CD14-positive monocyte (primary cell): ENCODE measurements at regions not wholly inside any gene's neighbourhood (a gene's known extent, or its start where the extent isn't known, plus 50 kb on each side); places are given as distances from the start of the nearest gene placed in this dataset.

Experiments used
- DNase-seq, 3 donors: peaks; one replicate each; pipeline ENCODE4 v3.0.0-alpha.2; 2011 to 2022
- H2AFZ ChIP-seq: 2 replicates; pipeline ENCODE4 v1.6.0; 2012; ENCODE audit warnings: mild to moderate bottlenecking, low read depth, low read length, inconsistent platforms; ENCODE audit not compliant: insufficient read depth, poor library complexity, severe bottlenecking
- H3K27ac ChIP-seq, 2 donors: 1 replicate in 1 of 2; 2 replicates in 1 of 2; pipeline ENCODE4 v1.5.1; 2012 to 2013; ENCODE audit warnings: low read length in 2 of 2, control low read depth in 1 of 2, inconsistent platforms in 1 of 2, low read depth in 1 of 2, mild to moderate bottlenecking in 1 of 2
- H3K27me3 ChIP-seq, 2 donors: one replicate each; pipeline versions ENCODE4 v1.6.0 to v1.6.1; 2011 to 2013; ENCODE audit warnings: low read length in 2 of 2; ENCODE audit not compliant: control insufficient read depth in 2 of 2, insufficient read depth in 2 of 2
- H3K36me3 ChIP-seq, 2 donors: replicated peaks in 1 of 2; 1 replicate in 1 of 2; 2 replicates in 1 of 2; pipeline versions ENCODE4 v1.5.1 to v1.6.1; 2012 to 2013; ENCODE audit warnings: low read length in 2 of 2, control low read depth in 1 of 2, inconsistent platforms in 1 of 2, mild to moderate bottlenecking in 1 of 2; ENCODE audit not compliant: insufficient read depth in 2 of 2, control insufficient read depth in 1 of 2
- H3K4me1 ChIP-seq, 2 donors: 1 replicate in 1 of 2; 2 replicates in 1 of 2; pipeline versions ENCODE4 v1.5.1 to v1.6.1; 2012 to 2013; ENCODE audit warnings: low read length in 2 of 2, control low read depth in 1 of 2, inconsistent platforms in 1 of 2, mild to moderate bottlenecking in 1 of 2, moderate library complexity in 1 of 2; ENCODE audit not compliant: insufficient read depth in 2 of 2, control insufficient read depth in 1 of 2
- H3K4me2 ChIP-seq: replicated peaks from 2 replicates; pipeline ENCODE3; 2012; ENCODE audit warnings: low read length, moderate library complexity, mild to moderate bottlenecking; ENCODE audit not compliant: poor library complexity, severe bottlenecking; ENCODE audit errors: extremely low read depth
- H3K4me3 ChIP-seq, 3 experiments: fragments of 200-600 bp in 1 of 3; sonication (generic) in 1 of 3; replicated peaks in 1 of 3; 1 replicate in 2 of 3; 2 replicates in 1 of 3; pipeline ENCODE4 v1.5.1; 2011 to 2013; ENCODE audit warnings: low read length in 3 of 3, mild to moderate bottlenecking in 3 of 3, control low read depth in 2 of 3, low read depth in 2 of 3, inconsistent platforms in 1 of 3, moderate library complexity in 1 of 3
- H3K79me2 ChIP-seq: 2 replicates; pipeline ENCODE4 v1.6.0; 2012; ENCODE audit warnings: mild to moderate bottlenecking, control low read depth, inconsistent platforms, low read length, moderate library complexity; ENCODE audit not compliant: insufficient read depth
- H3K9ac ChIP-seq: 2 replicates; pipeline ENCODE4 v1.6.0; 2017; ENCODE audit warnings: low read length, mild to moderate bottlenecking; ENCODE audit not compliant: insufficient read depth, poor library complexity, severe bottlenecking
- H3K9me3 ChIP-seq, 2 donors: replicated peaks in 1 of 2; 1 replicate in 1 of 2; 2 replicates in 1 of 2; pipeline versions ENCODE4 v1.5.1 to v1.6.1; 2012 to 2013; ENCODE audit warnings: low read length in 2 of 2, control low read depth in 1 of 2; ENCODE audit not compliant: control insufficient read depth in 1 of 2, insufficient read depth in 1 of 2
- H4K20me1 ChIP-seq: 2 replicates; pipeline ENCODE4 v1.6.0; 2012; ENCODE audit warnings: mild to moderate bottlenecking, low read length, control low read depth, moderate library complexity; ENCODE audit not compliant: insufficient read depth
- H3K27ac Mint-ChIP-seq, 7 donors: one replicate each; pipeline ENCODE4 v1.8.0; 2020; ENCODE audit warnings: mild to moderate bottlenecking in 7 of 7, mixed read lengths in 7 of 7, moderate library complexity in 6 of 7, inconsistent platforms in 2 of 7
- H3K27me3 Mint-ChIP-seq, 3 donors: one replicate each; pipeline ENCODE4 v1.8.0; 2021 to 2022; ENCODE audit warnings: low read depth in 3 of 3, mild to moderate bottlenecking in 3 of 3, mixed read lengths in 3 of 3, moderate library complexity in 3 of 3, inconsistent platforms in 1 of 3
- H3K36me3 Mint-ChIP-seq, 2 donors: one replicate each; pipeline ENCODE4 v1.8.0; 2020; ENCODE audit warnings: mixed read lengths in 2 of 2, inconsistent platforms in 1 of 2, mild to moderate bottlenecking in 1 of 2
- H3K4me1 Mint-ChIP-seq: one replicate; pipeline ENCODE4 v1.8.0; 2020; ENCODE audit warnings: mild to moderate bottlenecking, mixed read lengths
- H3K4me3 Mint-ChIP-seq, 2 donors: one replicate each; pipeline ENCODE4 v1.8.0; 2020; ENCODE audit warnings: mild to moderate bottlenecking in 2 of 2, mixed read lengths in 2 of 2, moderate library complexity in 1 of 2
- H3K9me3 Mint-ChIP-seq, 7 donors: one replicate each; pipeline ENCODE4 v1.8.0; 2020 to 2022; ENCODE audit warnings: mixed read lengths in 7 of 7, mild to moderate bottlenecking in 6 of 7, moderate library complexity in 6 of 7, inconsistent platforms in 2 of 7
- WGBS: methylation state at CpG from one replicate; pipeline ENCODE4 v1.1.5; 2013; ENCODE audit warnings: missing lambda C conversion rate; ENCODE audit not compliant: insufficient coverage; 5-methylcytosine and 5-hydroxymethylcytosine counted together
- intact Hi-C, 2 donors: fragments of 100-400 bp; cut with micrococcal nuclease; formaldehyde crosslinking; loops; one replicate each; pipeline versions ENCODE4 v1.15.0 to v1.15.1; 2023
- TF ChIP-seq, protein P1 (sequence below): fragments of 200-600 bp; IDR thresholded peaks from one replicate; pipeline ENCODE4 v1.8.0; 2022; ENCODE audit warnings: antibody characterized with exemption, mild to moderate bottlenecking

DNA sequence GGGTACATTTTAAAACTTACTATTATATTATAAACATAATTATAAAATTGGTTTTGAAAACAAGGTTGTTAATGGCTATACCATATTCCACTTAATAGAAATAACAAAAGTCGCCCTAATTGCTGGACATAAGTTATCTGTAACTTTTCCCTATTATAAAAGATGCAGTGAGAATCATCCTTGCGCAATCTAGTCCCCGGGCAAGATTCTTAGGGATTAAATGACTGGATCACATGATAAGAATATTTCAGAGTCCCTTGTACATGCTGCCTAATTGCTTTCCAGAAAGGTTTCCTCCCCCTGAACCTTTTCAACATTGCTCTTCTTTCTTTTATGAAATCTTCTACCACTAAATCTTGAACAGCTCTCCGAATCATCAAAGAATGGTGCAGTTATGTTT is 479.8 kb upstream of the MKI67 start:
- TF ChIP-seq, protein P1, sequence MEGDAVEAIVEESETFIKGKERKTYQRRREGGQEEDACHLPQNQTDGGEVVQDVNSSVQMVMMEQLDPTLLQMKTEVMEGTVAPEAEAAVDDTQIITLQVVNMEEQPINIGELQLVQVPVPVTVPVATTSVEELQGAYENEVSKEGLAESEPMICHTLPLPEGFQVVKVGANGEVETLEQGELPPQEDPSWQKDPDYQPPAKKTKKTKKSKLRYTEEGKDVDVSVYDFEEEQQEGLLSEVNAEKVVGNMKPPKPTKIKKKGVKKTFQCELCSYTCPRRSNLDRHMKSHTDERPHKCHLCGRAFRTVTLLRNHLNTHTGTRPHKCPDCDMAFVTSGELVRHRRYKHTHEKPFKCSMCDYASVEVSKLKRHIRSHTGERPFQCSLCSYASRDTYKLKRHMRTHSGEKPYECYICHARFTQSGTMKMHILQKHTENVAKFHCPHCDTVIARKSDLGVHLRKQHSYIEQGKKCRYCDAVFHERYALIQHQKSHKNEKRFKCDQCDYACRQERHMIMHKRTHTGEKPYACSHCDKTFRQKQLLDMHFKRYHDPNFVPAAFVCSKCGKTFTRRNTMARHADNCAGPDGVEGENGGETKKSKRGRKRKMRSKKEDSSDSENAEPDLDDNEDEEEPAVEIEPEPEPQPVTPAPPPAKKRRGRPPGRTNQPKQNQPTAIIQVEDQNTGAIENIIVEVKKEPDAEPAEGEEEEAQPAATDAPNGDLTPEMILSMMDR: no peak
- no CpG with 5 or more reads among the region's 4 CpGs for WGBS
- H3K27ac Mint-ChIP-seq: no peak overlapping the region

DNA sequence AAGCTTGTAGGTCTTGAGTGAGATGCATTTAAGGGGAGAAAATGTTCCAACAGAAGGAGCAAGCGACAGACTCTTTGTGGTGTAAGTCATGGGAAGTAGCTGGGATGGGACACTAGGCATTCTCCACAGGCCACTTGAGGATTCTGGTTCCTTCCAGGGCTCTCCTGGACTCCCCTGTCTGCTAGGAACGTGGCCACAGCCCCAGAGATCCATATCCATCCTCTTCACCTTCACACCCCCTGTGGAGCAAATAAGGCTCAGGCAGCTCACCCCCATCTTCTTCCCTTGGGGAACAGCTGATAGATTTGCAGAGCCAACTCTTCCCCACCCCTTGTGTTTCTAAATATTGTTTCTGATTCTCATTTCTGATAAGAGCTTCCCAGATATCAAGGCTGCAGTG is 482.6 kb upstream of the MKI67 start:
- Histone ChIP-seq H2AFZ (no peak overlapping the region), H3K4me2 (no peak overlapping the region), H3K4me3 (no peak overlapping the region), H3K4me1 (no peaks in the 10 kb centered on the region), H4K20me1 (no peaks in the 10 kb centered on the region), H3K27me3 (no peaks in the 10 kb centered on the region), H3K27ac (no peak overlapping the region), H3K9ac (no peak overlapping the region), H3K9me3 (no peaks in the 10 kb centered on the region), H3K79me2 (no peaks in the 10 kb centered on the region), H3K36me3 (no peaks in the 10 kb centered on the region)
- Mint-ChIP-seq H3K4me1 (no peaks in the 10 kb centered on the region), H3K9me3 (peaks cover 0 to 4% (median 0%) of the 10 kb centered on the region in 7 donors), H3K27ac (no peak overlapping the region), H3K27me3 (peaks cover 0 to 5% (median 3%) of the 10 kb centered on the region in 3 donors), H3K36me3 (no peaks in the 10 kb centered on the region), H3K4me3 (no peak overlapping the region)
- DNase-seq: no peak
- WGBS: 58% methylated on average over 2 of the region's 2 CpGs
- intact Hi-C loops: no loop called here
- TF ChIP-seq, protein P1: no peak

More for the DNA sequence above, 479.8 kb upstream of the MKI67 start:
- Histone ChIP-seq H3K27me3 (no peaks in the 10 kb centered on the region), H3K4me1 (no peaks in the 10 kb centered on the region), H3K79me2 (no peaks in the 10 kb centered on the region), H3K4me2 (no peak overlapping the region), H3K36me3 (no peaks in the 10 kb centered on the region), H2AFZ (no peak overlapping the region), H3K9me3 (no peaks in the 10 kb centered on the region), H3K9ac (no peak overlapping the region), H3K4me3 (no peak overlapping the region), H4K20me1 (no peaks in the 10 kb centered on the region), H3K27ac (no peak overlapping the region)
- Mint-ChIP-seq H3K27me3 (peaks cover 2 to 9% (median 5%) of the 10 kb centered on the region in 3 donors), H3K36me3 (no peaks in the 10 kb centered on the region), H3K9me3 (peaks cover 0 to 4% (median 2%) of the 10 kb centered on the region in 7 donors), H3K4me1 (no peaks in the 10 kb centered on the region), H3K4me3 (no peak overlapping the region)
- intact Hi-C loops: no loop called here
- no peak for DNase-seq
